ENCODE measurements at regions not wholly inside any gene's neighbourhood (a gene's known extent, or its start where the extent isn't known, plus 50 kb on each side); places are given as distances from the start of the nearest gene placed in this dataset.

DNA sequence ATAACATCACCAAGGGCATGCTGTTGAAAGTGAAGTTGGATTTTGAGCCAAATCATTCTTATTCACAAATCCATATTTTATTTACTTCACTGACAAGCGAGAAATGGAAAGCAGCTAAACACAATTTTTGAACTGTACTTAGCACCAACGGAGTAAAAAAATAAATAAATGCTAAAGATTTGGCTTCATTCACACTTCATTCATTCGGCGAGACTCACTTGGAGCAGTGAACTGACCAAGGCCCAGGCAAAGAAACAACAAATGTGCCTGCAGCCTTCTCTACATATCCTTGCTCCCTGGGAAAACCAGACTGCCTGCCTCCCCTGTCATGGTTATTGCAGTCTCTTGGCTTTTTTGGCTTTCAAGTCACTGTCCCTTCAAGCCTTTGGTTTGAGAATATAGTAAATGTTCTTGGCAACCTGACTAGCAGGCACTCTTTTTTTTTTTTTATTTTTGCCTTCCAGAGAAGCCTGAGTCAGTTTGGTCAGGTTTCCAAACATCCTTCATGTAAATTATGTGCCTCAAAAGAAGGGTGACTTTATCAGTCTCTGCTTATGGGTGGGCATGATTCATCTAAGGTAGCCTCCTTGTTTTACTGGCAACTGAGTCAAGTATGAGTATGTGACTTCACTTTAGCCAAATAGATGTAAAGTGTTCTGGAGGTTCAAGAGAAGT, 177.6 kb upstream of the MEOX2 start:
- no peak for ATAC-seq
- Histone ChIP-seq H3K4me3 (no peak overlapping the region), H3K27me3 (no peaks in the 10 kb centered on the region), H3K9me3 (no peaks in the 10 kb centered on the region), H3K4me1 (peaks cover 0 to 9% (median 0%) of the 10 kb centered on the region in 12 donors), H3K36me3 (no peaks in the 10 kb centered on the region), H3K27ac (no peak overlapping the region)
- 91 to 93% (median 92%) methylated on average over 4 of the region's 4 CpGs for WGBS, 4 donors
- TF ChIP-seq POLR2A (IDR thresholded peaks at IDR 0.05): no peak
- TF ChIP-seq, protein P1, sequence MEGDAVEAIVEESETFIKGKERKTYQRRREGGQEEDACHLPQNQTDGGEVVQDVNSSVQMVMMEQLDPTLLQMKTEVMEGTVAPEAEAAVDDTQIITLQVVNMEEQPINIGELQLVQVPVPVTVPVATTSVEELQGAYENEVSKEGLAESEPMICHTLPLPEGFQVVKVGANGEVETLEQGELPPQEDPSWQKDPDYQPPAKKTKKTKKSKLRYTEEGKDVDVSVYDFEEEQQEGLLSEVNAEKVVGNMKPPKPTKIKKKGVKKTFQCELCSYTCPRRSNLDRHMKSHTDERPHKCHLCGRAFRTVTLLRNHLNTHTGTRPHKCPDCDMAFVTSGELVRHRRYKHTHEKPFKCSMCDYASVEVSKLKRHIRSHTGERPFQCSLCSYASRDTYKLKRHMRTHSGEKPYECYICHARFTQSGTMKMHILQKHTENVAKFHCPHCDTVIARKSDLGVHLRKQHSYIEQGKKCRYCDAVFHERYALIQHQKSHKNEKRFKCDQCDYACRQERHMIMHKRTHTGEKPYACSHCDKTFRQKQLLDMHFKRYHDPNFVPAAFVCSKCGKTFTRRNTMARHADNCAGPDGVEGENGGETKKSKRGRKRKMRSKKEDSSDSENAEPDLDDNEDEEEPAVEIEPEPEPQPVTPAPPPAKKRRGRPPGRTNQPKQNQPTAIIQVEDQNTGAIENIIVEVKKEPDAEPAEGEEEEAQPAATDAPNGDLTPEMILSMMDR (IDR thresholded peaks at IDR 0.05): no peak
- intact Hi-C loops (cut with DNase I): no loop called here
- DNase-seq: no peak

GRCh38 chr7:15862781-15863165, 176.3 kb upstream of the MEOX2 start:
- Histone ChIP-seq H3K4me1 (peaks cover 0 to 9% (median 0%) of the 10 kb centered on the region in 12 donors), H3K36me3 (no peaks in the 10 kb centered on the region), H3K9me3 (no peaks in the 10 kb centered on the region), H3K27me3 (no peaks in the 10 kb centered on the region), H3K4me3 (no peak overlapping the region), H3K27ac (peak overlapping the region in 4 of 12 donors; percentile 10 to 21 (median 12))
- TF ChIP-seq, protein P1 (IDR thresholded peaks at IDR 0.05): no peak
- TF ChIP-seq POLR2A (IDR thresholded peaks at IDR 0.05): no peak
- intact Hi-C loops (cut with DNase I): no loop called here
- peak in 2 of 4 donors; percentile 34 to 49 for ATAC-seq
- DNase-seq: no peak

DNA sequence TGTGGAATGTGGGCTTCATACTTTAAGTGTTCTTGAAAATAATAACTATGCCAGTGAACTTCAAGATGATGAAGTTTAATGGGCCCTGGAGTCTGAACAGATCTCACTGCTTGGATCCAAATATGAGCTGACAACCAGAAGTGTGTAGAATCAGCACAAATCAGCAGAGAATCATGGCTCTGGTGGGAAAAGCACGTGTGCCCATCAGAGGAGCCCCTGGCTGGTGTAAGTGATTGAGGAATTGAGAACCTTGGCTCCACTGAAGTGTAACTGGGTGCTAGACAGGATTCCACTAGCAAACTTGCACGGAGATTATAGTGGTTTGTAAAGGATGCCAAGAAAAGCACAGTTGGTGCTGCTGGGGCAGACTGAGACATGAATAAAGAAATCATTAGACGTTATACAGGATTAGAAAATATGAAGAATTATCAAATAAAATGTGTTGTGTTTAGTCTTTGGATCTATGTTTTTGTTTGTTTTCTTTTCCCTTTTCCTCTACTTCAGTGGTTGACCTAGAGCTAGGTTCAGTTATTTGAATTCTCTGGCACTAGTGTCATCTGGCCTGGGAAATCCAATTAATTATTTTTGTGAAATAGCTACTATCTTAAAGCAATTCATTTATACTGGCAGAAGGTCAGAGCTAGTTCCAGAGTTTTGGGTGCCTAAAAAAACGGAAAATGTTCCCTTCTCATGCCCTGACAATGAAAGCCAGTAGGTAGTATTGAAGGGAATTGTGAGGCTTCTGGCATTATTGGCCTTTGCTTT, 175.7 kb upstream of the MEOX2 start:
- ATAC-seq (peak in 1 of 4 donors; percentile 26), DNase-seq (no peak)
- TF ChIP-seq, protein P1 (IDR thresholded peaks at IDR 0.05): no peak
- TF ChIP-seq POLR2A (IDR thresholded peaks at IDR 0.05): no peak
- Histone ChIP-seq H3K27me3 (no peaks in the 10 kb centered on the region), H3K4me1 (peaks cover 0 to 9% (median 0%) of the 10 kb centered on the region in 12 donors), H3K36me3 (no peaks in the 10 kb centered on the region), H3K27ac (peak overlapping the region in 4 of 12 donors; percentile 10 to 31 (median 17)), H3K9me3 (no peaks in the 10 kb centered on the region), H3K4me3 (no peak overlapping the region)
- WGBS, 4 donors: 57 to 70% (median 64%) methylated on average over 4 of the region's 4 CpGs
- intact Hi-C loops (cut with DNase I): no loop called here

GRCh38 chr7:15860264-15860949, 173.9 kb upstream of the MEOX2 start:
- intact Hi-C loops (cut with DNase I): no loop called here
- no peak for ATAC-seq

More at GRCh38 chr7:15860264-15860949, 173.9 kb upstream of the MEOX2 start:
- H3K27ac ChIP-seq: no peak overlapping the region
- H3K9me3 ChIP-seq: no peaks in the 10 kb centered on the region
- peaks cover 0 to 19% (median 3%) of the 10 kb centered on the region in 12 donors for H3K4me1 ChIP-seq
- no peaks in the 10 kb centered on the region for H3K27me3 ChIP-seq
- H3K36me3 ChIP-seq: no peaks in the 10 kb centered on the region
- no peak for TF ChIP-seq POLR2A (IDR thresholded peaks at IDR 0.05)
- TF ChIP-seq, protein P1 (IDR thresholded peaks at IDR 0.05): no peak
- WGBS, 4 donors: 74 to 87% (median 78%) methylated on average over 1 of the region's 1 CpG
- DNase-seq: no peak
- H3K4me3 ChIP-seq: no peak overlapping the region
